ENCODE measurements at regions not wholly inside any gene's neighbourhood (a gene's known extent, or its start where the extent isn't known, plus 50 kb on each side); places are given as distances from the start of the nearest gene placed in this dataset.

DNA sequence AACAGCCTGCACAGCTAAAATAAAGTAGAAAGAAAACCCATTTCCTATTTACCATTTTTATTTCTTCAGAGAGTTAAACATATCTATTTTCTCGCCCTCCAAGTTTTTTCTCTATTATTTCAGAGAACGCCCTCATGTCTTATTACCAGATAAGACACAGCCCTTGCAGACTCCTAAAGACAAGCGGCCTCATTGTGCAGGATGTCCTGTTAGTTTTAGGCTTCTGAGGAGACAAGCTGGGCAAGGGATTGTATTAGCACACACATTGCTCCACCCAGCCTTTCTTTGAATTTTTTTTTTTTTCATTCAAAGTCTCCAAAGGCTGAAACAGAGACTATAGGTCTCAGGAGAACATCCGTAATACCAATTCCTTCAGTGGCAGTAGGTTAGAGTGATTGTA, 101.8 kb upstream of the UBL3 start:
- TF ChIP-seq, protein P1, sequence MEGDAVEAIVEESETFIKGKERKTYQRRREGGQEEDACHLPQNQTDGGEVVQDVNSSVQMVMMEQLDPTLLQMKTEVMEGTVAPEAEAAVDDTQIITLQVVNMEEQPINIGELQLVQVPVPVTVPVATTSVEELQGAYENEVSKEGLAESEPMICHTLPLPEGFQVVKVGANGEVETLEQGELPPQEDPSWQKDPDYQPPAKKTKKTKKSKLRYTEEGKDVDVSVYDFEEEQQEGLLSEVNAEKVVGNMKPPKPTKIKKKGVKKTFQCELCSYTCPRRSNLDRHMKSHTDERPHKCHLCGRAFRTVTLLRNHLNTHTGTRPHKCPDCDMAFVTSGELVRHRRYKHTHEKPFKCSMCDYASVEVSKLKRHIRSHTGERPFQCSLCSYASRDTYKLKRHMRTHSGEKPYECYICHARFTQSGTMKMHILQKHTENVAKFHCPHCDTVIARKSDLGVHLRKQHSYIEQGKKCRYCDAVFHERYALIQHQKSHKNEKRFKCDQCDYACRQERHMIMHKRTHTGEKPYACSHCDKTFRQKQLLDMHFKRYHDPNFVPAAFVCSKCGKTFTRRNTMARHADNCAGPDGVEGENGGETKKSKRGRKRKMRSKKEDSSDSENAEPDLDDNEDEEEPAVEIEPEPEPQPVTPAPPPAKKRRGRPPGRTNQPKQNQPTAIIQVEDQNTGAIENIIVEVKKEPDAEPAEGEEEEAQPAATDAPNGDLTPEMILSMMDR (IDR thresholded peaks at IDR 0.05), result no peak
- TF ChIP-seq POLR2AphosphoS5 (IDR thresholded peaks at IDR 0.05) (no peak), POLR2A (IDR thresholded peaks at IDR 0.05) (no peak)

Data from breast epithelium (tissue), 3 donors.